HepG2 (cell line): ENCODE measurements at regions not wholly inside any gene's neighbourhood (a gene's known extent, or its start where the extent isn't known, plus 50 kb on each side); places are given as distances from the start of the nearest gene placed in this dataset.

Source experiments
- ATAC-seq: fragments of 200-7000 bp; cut with Tn5 transposase; 3 replicates; pipeline ENCODE4 v1.9.1; 2020; ENCODE audit warnings: mild to moderate bottlenecking, moderate library complexity
- BruUV-seq: library from RNA; stranded (reverse); fragments of 400-500 nt; replicated peaks from 2 replicates; lab custom pipeline; 2021; lab: Mats Ljungman, UMichigan
- CTCF ChIA-PET: fragments of 300-600 bp; formaldehyde crosslinking; extraction: SDS; loops from one replicate; lab custom pipeline; 2021; ENCODE audit warnings: low total read pairs, inconsistent platforms, low intra/inter-chr PET ratio; lab: Yijun Ruan, JAX
- POLR2A ChIA-PET: fragments of 350-600 bp; sonication (Branson Sonifier 250); formaldehyde crosslinking; loops from one replicate; lab custom pipeline; 2020; ENCODE audit warnings: antibody characterized with exemption, inconsistent platforms; lab: Yijun Ruan, JAX
- DNase-seq: peaks from one replicate; pipeline ENCODE4 v3.0.0-alpha.2; 2015; ENCODE audit warnings: low spot score
- FAIRE-seq: peaks from 3 replicates; lab custom pipeline; 2011; peaks lifted over from hg19 to GRCh38; lab: Jason Lieb, UNC
- H2AFZ ChIP-seq: one replicate; pipeline ENCODE4 v1.6.1; 2011; ENCODE audit warnings: low read length, inconsistent platforms
- H3K27ac ChIP-seq: fragments of 300-600 bp; 3 replicates; pipeline ENCODE4 v1.8.0; 2011; ENCODE audit warnings: mixed run types, mild to moderate bottlenecking, mixed read lengths, low read length, inconsistent platforms; ENCODE audit not compliant: insufficient read depth; ENCODE audit errors: extremely low read length
- H3K27me3 ChIP-seq, 2 experiments: fragments of 200-600 bp in 1 of 2; 2 replicates in 1 of 2; 3 replicates in 1 of 2; pipeline versions ENCODE4 v1.6.0 to v1.8.0; 2011; ENCODE audit warnings: low read length in 2 of 2, mild to moderate bottlenecking in 2 of 2, moderate library complexity in 2 of 2, inconsistent platforms in 1 of 2; ENCODE audit not compliant: insufficient read depth in 2 of 2, control insufficient read depth in 1 of 2
- H3K36me3 ChIP-seq, 2 experiments: fragments of 200-600 bp in 1 of 2; replicated peaks in 1 of 2; 2 replicates in 1 of 2; 3 replicates in 1 of 2; pipeline versions ENCODE4 v1.5.1 to v1.8.0; 2011; ENCODE audit warnings: low read length in 2 of 2, inconsistent platforms in 1 of 2; ENCODE audit not compliant: insufficient read depth in 2 of 2, control insufficient read depth in 1 of 2
- H3K4me1 ChIP-seq: 2 replicates; pipeline ENCODE4 v1.5.1; 2012; ENCODE audit warnings: low read length, inconsistent platforms; ENCODE audit not compliant: insufficient read depth
- H3K4me2 ChIP-seq: 2 replicates; pipeline ENCODE4 v1.6.0; 2011; ENCODE audit warnings: low read depth, low read length, inconsistent platforms
- H3K4me3 ChIP-seq, 3 experiments: fragments of 200-600 bp in 1 of 3; sonication (generic), shearing (Covaris generic) in 1 of 3; replicated peaks in 1 of 3; 2 replicates each; pipeline ENCODE4 v1.5.1; 2011 to 2016; ENCODE audit warnings: low read length in 3 of 3, inconsistent platforms in 2 of 3, low read depth in 2 of 3, mild to moderate bottlenecking in 2 of 3, control low read depth in 1 of 3, mixed read lengths in 1 of 3; ENCODE audit not compliant: insufficient read depth in 1 of 3
- H3K79me2 ChIP-seq: one replicate; pipeline ENCODE4 v1.6.1; 2011; ENCODE audit warnings: low read length, inconsistent platforms; ENCODE audit not compliant: insufficient read depth
- H3K9ac ChIP-seq: 2 replicates; pipeline ENCODE4 v1.6.0; 2011; ENCODE audit warnings: mild to moderate bottlenecking, low read depth, low read length, inconsistent platforms; ENCODE audit not compliant: insufficient read depth
- H3K9me3 ChIP-seq: 2 replicates; pipeline ENCODE4 v1.5.1; 2012; ENCODE audit warnings: mild to moderate bottlenecking, low read length
- H4K20me1 ChIP-seq: 2 replicates; pipeline ENCODE4 v1.6.0; 2011; ENCODE audit warnings: inconsistent platforms, mild to moderate bottlenecking, low read length, moderate library complexity; ENCODE audit not compliant: insufficient read depth
- NR2F1 ChIP-seq, 2 experiments: fragments of 450-650 bp in 1 of 2; formaldehyde crosslinking in 1 of 2; IDR thresholded peaks; 2 replicates each; pipeline versions ENCODE4 v1.5.0 to v1.6.1; 2016 to 2020; ENCODE audit warnings: mild to moderate bottlenecking in 1 of 2, missing compliant biosample characterization in 1 of 2, missing genetic modification reagents in 1 of 2, moderate library complexity in 1 of 2
- POLR2AphosphoS2 ChIP-seq: IDR thresholded peaks from 2 replicates; pipeline ENCODE4 v1.6.1; 2011; ENCODE audit warnings: low read depth, low read length, improper control_type of control experiment
- SNAI1 ChIP-seq: sonication (generic); formaldehyde crosslinking; IDR thresholded peaks from 2 replicates; pipeline ENCODE4 v1.5.0; 2020; ENCODE audit warnings: mild to moderate bottlenecking, missing genetic modification reagents, borderline replicate concordance
- SYNCRIP ChIP-seq: fragments of 200-400 bp; formaldehyde crosslinking; IDR thresholded peaks from 2 replicates; pipeline ENCODE4 v1.6.1; 2018; ENCODE audit warnings: mild to moderate bottlenecking, low read depth, low read length; ENCODE audit not compliant: insufficient read depth
- ZBTB26 ChIP-seq: IDR thresholded peaks from 2 replicates; pipeline ENCODE4 v1.6.1; 2016; ENCODE audit warnings: missing compliant biosample characterization, missing genetic modification reagents, borderline replicate concordance
- ZHX2 ChIP-seq, 2 experiments: sonication (generic) in 1 of 2; formaldehyde crosslinking in 1 of 2; IDR thresholded peaks; 2 replicates each; pipeline versions ENCODE4 v1.6.1 to v1.9.0; 2014 to 2022; ENCODE audit warnings: antibody characterized with exemption in 1 of 2, borderline replicate concordance in 1 of 2, inconsistent platforms in 1 of 2, low read depth in 1 of 2, missing genetic modification reagents in 1 of 2
- ZNF234 ChIP-seq: sonication (generic); formaldehyde crosslinking; conservative IDR thresholded peaks from 2 replicates; pipeline ENCODE4 v1.5.1; 2020; ENCODE audit warnings: mild to moderate bottlenecking, missing genetic modification reagents
- ZNF33B ChIP-seq: sonication (generic); formaldehyde crosslinking; IDR thresholded peaks from 2 replicates; pipeline ENCODE4 v1.5.1; 2020; ENCODE audit warnings: mild to moderate bottlenecking, missing genetic modification reagents
- ZNF44 ChIP-seq: sonication (generic); formaldehyde crosslinking; IDR thresholded peaks from 2 replicates; pipeline ENCODE4 v1.5.1; 2020; ENCODE audit warnings: mild to moderate bottlenecking, missing genetic modification reagents
- ZNF652 ChIP-seq: IDR thresholded peaks from 2 replicates; pipeline ENCODE4 v1.6.1; 2016; ENCODE audit warnings: low read depth, borderline replicate concordance
- ZNF674 ChIP-seq: sonication (generic); formaldehyde crosslinking; IDR thresholded peaks from 2 replicates; pipeline ENCODE4 v1.5.0; 2020; ENCODE audit warnings: low read depth, mild to moderate bottlenecking, missing genetic modification reagents
- WGBS: methylation state at CpG from one replicate; pipeline ENCODE4 v1.1.6; 2017; ENCODE audit warnings: low lambda C conversion rate; 5-methylcytosine and 5-hydroxymethylcytosine counted together
- in situ Hi-C: cut with HindIII; loops from 2 replicates; pipeline ENCODE4 v1.10.0; 2017; ENCODE audit warnings: low pct_unique_long_range_greater_than_20kb; ENCODE audit not compliant: extremely low pct_ligation_motif_present
- intact Hi-C: fragments of 100-400 bp; cut with micrococcal nuclease; formaldehyde crosslinking; loops from one replicate; pipeline ENCODE4 v1.10.0; 2022; ENCODE audit not compliant: unreplicated experiment
- TF ChIP-seq, protein P1 (sequence below): sonication (generic); formaldehyde crosslinking; IDR thresholded peaks from 2 replicates; pipeline ENCODE4 v1.4.0; 2020; ENCODE audit warnings: mild to moderate bottlenecking, missing genetic modification reagents

- no peaks in the 10 kb centered on the region for H3K27me3 ChIP-seq
- no peaks in the 10 kb centered on the region for H3K79me2 ChIP-seq
- no peak overlapping the region for H2AFZ ChIP-seq
- H3K4me2 ChIP-seq: no peak overlapping the region
- H4K20me1 ChIP-seq: no peaks in the 10 kb centered on the region
- peaks cover 11% of the 10 kb centered on the region for H3K9me3 ChIP-seq
- ChIA-PET CTCF (no interaction called here), POLR2A (no interaction called here)
- 6% methylated on average over 7 of the region's 7 CpGs for WGBS
- no peak overlapping the region for H3K27ac ChIP-seq
- no peaks in the 10 kb centered on the region for H3K36me3 ChIP-seq
- no peak overlapping the region for H3K4me3 ChIP-seq
- no peak for FAIRE-seq
- DNase-seq: no peak
- intact Hi-C loops (loop anchor here (5.0 kb wide), 1 partner anchor 633 kb away; no protein-coding TSS in a partner anchor), in situ Hi-C loops (no loop called here)
- no peak overlapping the region for H3K9ac ChIP-seq
- no peak for ATAC-seq
- BruUV-seq: no TSS peak
- H3K4me1 ChIP-seq: no peaks in the 10 kb centered on the region
- TF ChIP-seq ZNF652 (CRISPR knock-in tag) (no peak), SNAI1 (CRISPR knock-in tag) (no peak), ZHX2 (IDR thresholded peaks at IDR 0.05; ENCODE audit: low read depth) (no peak), ZHX2 (CRISPR knock-in tag; IDR thresholded peaks at IDR 0.05; ENCODE audit: borderline replicate concordance) (no peak), ZNF33B (CRISPR knock-in tag) (no peak), NR2F1 (CRISPR knock-in tag; IDR thresholded peaks at IDR 0.05) (no peak), ZBTB26 (CRISPR knock-in tag) (no peak), ZNF674 (CRISPR knock-in tag) (no peak), SYNCRIP (no peak), POLR2AphosphoS2 (no peak), ZNF234 (CRISPR knock-in tag) (no peak), ZNF44 (CRISPR knock-in tag) (no peak)
- TF ChIP-seq, protein P1, sequence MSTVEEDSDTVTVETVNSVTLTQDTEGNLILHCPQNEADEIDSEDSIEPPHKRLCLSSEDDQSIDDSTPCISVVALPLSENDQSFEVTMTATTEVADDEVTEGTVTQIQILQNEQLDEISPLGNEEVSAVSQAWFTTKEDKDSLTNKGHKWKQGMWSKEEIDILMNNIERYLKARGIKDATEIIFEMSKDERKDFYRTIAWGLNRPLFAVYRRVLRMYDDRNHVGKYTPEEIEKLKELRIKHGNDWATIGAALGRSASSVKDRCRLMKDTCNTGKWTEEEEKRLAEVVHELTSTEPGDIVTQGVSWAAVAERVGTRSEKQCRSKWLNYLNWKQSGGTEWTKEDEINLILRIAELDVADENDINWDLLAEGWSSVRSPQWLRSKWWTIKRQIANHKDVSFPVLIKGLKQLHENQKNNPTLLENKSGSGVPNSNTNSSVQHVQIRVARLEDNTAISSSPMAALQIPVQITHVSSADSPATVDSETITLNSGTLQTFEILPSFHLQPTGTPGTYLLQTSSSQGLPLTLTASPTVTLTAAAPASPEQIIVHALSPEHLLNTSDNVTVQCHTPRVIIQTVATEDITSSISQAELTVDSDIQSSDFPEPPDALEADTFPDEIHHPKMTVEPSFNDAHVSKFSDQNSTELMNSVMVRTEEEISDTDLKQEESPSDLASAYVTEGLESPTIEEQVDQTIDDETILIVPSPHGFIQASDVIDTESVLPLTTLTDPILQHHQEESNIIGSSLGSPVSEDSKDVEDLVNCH (CRISPR knock-in tag): no peak
These were observed 1113.4 kb upstream of the MIR17HG start for GRCh38 chr13:90233933-90234672.
